Gastroesophageal sphincter (tissue), 4 donors: ENCODE measurements at regions not wholly inside any gene's neighbourhood (a gene's known extent, or its start where the extent isn't known, plus 50 kb on each side); places are given as distances from the start of the nearest gene placed in this dataset.

ENCODE experiments used
- ATAC-seq: fragments of 150-250 bp; one replicate; pipeline ENCODE4 v1.9.1; 2016; ENCODE audit warnings: mild to moderate bottlenecking, moderate library complexity
- H3K27ac ChIP-seq, 4 donors: fragments of 200-600 bp; sonication (generic) in 3 of 4; 1 replicate in 3 of 4; 2 replicates in 1 of 4; pipeline ENCODE4 v1.5.1; 2016 to 2019
- H3K27me3 ChIP-seq: fragments of 200-600 bp; sonication (generic); one replicate; pipeline ENCODE4 v1.5.1; 2019
- H3K36me3 ChIP-seq, 2 donors: fragments of 200-600 bp; sonication (generic); one replicate each; pipeline ENCODE4 v1.5.1; 2019; ENCODE audit warnings: control low read depth in 1 of 2
- H3K4me1 ChIP-seq, 3 donors: fragments of 200-600 bp; sonication (generic); 1 replicate in 2 of 3; 2 replicates in 1 of 3; pipeline ENCODE4 v1.5.1; 2016 to 2019; ENCODE audit warnings: control low read depth in 2 of 3
- H3K4me3 ChIP-seq, 2 donors: fragments of 200-600 bp; sonication (generic); one replicate each; pipeline ENCODE4 v1.5.1; 2019; ENCODE audit warnings: mild to moderate bottlenecking in 1 of 2, moderate library complexity in 1 of 2
- H3K9me3 ChIP-seq, 3 donors: fragments of 200-600 bp; sonication (generic); one replicate each; pipeline ENCODE4 v1.5.1; 2017 to 2019; ENCODE audit warnings: control low read depth in 2 of 3
- CTCF ChIP-seq, 4 experiments: fragments of 200-600 bp in 2 of 4; fragments of 450-650 bp in 2 of 4; sonication (generic) in 1 of 4; IDR thresholded peaks; one replicate each; pipeline ENCODE4 v1.5.1; 2017 to 2019; ENCODE audit warnings: antibody characterized with exemption in 4 of 4, mild to moderate bottlenecking in 2 of 4, moderate library complexity in 2 of 4
- EP300 ChIP-seq: sonication (generic); formaldehyde crosslinking; IDR thresholded peaks from one replicate; pipeline ENCODE4 v1.6.1; 2017; ENCODE audit warnings: antibody characterized with exemption, mild to moderate bottlenecking
- POLR2A ChIP-seq, 2 donors: fragments of 450-650 bp; IDR thresholded peaks; one replicate each; pipeline ENCODE4 v1.6.1; 2017; ENCODE audit warnings: antibody characterized with exemption in 2 of 2, mild to moderate bottlenecking in 2 of 2, moderate library complexity in 1 of 2
- POLR2AphosphoS5 ChIP-seq: sonication (generic); formaldehyde crosslinking; IDR thresholded peaks from one replicate; pipeline ENCODE4 v1.6.1; 2017; ENCODE audit warnings: antibody characterized with exemption
- WGBS, 2 donors: methylation state at CpG; one replicate each; pipeline ENCODE4 v1.1.5; 2018; ENCODE audit warnings: low coverage in 1 of 2; 5-methylcytosine and 5-hydroxymethylcytosine counted together

DNA sequence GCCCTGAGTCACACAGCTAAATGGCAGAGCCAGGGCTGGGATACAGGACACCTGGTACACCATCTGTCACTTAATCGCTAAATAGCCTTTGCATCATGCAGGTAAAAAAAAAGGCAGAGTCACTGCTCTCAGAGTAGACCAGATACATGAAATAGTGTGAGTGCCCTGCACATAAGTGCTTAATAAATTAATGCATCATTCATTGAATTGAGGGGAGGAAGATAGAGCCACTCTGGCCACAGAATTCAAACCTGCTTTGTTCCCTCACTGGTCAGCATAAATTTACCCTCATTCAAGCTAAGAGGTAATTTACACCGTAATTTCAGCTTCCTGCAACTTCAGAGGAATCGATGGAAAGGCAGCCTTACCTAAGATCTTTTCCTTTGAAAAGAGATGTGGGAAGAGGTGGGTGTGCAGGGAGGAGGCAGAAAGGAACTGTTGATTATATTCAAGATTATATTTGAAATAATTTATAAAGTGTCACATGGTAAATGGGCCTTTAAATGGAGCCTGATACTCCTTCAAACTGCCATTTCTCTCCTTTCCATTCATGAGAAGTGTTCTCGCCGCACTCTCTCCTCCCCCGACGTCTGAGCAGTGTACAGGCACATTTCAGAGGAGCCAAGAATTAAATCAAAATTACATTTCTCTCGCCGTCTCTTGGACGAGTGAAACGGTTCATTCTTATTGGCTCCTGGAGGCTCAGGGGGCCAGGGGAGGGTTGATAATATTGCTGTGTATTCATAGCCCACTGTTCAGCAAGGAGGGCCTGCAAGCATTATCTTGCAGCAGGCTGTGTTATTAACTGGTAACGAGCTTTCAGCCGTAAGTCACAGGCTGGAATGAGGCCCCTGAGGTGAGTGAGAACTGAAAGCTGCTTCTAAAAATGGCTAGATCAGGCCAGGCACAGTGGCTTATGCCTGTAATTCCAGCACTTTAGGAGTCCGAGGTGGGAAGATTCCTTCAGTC lies 52.2 kb upstream of the HMGXB4 start:
- Histone ChIP-seq H3K4me1 (peaks cover 0 to 16% (median 0%) of the 10 kb centered on the region in 3 donors), H3K27me3 (no peaks in the 10 kb centered on the region), H3K9me3 (no peaks in the 10 kb centered on the region), H3K36me3 (no peaks in the 10 kb centered on the region), H3K4me3 (no peak overlapping the region), H3K27ac (peak overlapping the region in 2 of 4 donors; percentile 8 to 25)
- ATAC-seq, result no peak
- TF ChIP-seq POLR2A (IDR thresholded peaks at IDR 0.05), result no peak
- TF ChIP-seq EP300, result no peak
- no peak for TF ChIP-seq CTCF (IDR thresholded peaks at IDR 0.05)
- TF ChIP-seq POLR2AphosphoS5, result no peak
- WGBS, 2 donors, result 25 to 26% methylated on average over 13 of the region's 14 CpGs

GRCh38 chr22:35205961-35206360 lies 51.3 kb upstream of the HMGXB4 start:
- ATAC-seq, result no peak
- 7 to 23% methylated on average over 5 of the region's 5 CpGs for WGBS, 2 donors

GRCh38 chr22:35206889-35207288 lies 50.4 kb upstream of the HMGXB4 start:
- TF ChIP-seq EP300 (no peak), CTCF (IDR thresholded peaks at IDR 0.05) (no peak), POLR2A (IDR thresholded peaks at IDR 0.05) (no peak), POLR2AphosphoS5 (no peak)
- H3K9me3 ChIP-seq, result no peaks in the 10 kb centered on the region
- H3K27ac ChIP-seq, result no peak overlapping the region
- 100% methylated on average over 1 of the region's 1 CpG; no CpG with 5 or more reads in 1 of the 2 donors for WGBS, 2 donors
- H3K36me3 ChIP-seq, result no peaks in the 10 kb centered on the region
- peaks cover 2% of the 10 kb centered on the region for H3K27me3 ChIP-seq
- ATAC-seq, result no peak
- peaks cover 0 to 16% (median 0%) of the 10 kb centered on the region in 3 donors for H3K4me1 ChIP-seq
- H3K4me3 ChIP-seq, result no peak overlapping the region

More at GRCh38 chr22:35205961-35206360, 51.3 kb upstream of the HMGXB4 start:
- no peak for TF ChIP-seq POLR2A (IDR thresholded peaks at IDR 0.05)
- no peak for TF ChIP-seq CTCF (IDR thresholded peaks at IDR 0.05)
- no peak for TF ChIP-seq POLR2AphosphoS5
- TF ChIP-seq EP300, result no peak
- no peaks in the 10 kb centered on the region for H3K27me3 ChIP-seq
- H3K9me3 ChIP-seq, result no peaks in the 10 kb centered on the region
- peaks cover 0 to 16% (median 0%) of the 10 kb centered on the region in 3 donors for H3K4me1 ChIP-seq
- peak overlapping the region in 2 of 4 donors; percentile 8 to 25 for H3K27ac ChIP-seq
- H3K4me3 ChIP-seq, result no peak overlapping the region
- no peaks in the 10 kb centered on the region for H3K36me3 ChIP-seq
